ENCODE measurements at regions not wholly inside any gene's neighbourhood (a gene's known extent, or its start where the extent isn't known, plus 50 kb on each side); places are given as distances from the start of the nearest gene placed in this dataset.

DNA sequence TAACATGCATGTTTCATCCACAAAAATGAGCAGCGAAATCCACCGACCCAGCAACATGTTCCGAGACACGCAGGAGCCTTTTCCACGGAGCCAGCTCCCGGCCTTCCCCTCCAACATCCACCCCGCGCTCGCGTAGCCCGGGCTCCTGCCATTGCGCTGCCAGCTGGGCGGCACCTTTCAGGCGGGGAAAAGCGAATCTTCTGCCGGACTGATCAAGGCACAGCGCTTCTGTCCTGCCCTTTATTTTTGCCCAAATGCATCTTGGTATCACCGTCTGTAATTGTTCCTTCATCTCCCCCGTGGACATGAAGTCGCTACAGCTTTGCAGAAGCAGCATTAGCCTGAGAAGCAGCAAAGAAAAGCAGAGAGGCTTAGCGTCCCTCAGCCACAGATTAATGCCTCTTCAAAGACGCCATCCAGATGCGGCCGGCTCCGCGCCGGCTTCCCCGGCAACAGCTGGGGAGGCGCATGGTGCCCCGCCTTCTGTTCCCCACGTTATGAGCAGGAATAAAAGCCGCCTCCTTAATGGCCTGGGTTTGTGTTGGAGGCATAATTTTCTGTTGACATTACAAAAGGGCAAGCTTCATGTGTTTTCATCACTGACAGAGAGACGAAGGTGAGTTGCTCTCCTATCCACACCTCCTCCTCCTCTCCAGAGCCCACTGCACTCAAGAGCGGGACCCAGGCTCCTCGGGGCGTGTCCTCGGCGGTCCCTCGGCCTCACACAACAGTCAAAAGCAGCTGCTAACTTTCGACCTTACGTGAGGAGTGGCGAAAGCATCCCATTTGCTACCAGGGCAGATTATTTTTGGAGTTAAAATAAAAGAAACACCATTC lies 122.1 kb upstream of the SALL3 start:
- intact Hi-C loops (cut with micrococcal nuclease), result no loop called here
- Histone ChIP-seq H3K4me3 (replicated peaks in 1 of 3; ENCODE audit: low read depth in 2 of 3, low read length in 3 of 3) (no peak overlapping the region), H3K4me2 (replicated peaks; ENCODE audit: extremely low read depth, low read length, poor library complexity, severe bottlenecking) (no peak overlapping the region), H3K4me1 (ENCODE audit: control insufficient read depth in 1 of 2, insufficient read depth in 2 of 2, low read length in 2 of 2) (no peaks in the 10 kb centered on the region), H4K20me1 (ENCODE audit: insufficient read depth, low read length) (no peaks in the 10 kb centered on the region), H3K27me3 (ENCODE audit: control insufficient read depth in 2 of 2, insufficient read depth in 2 of 2, low read length in 2 of 2) (no peaks in the 10 kb centered on the region), H3K79me2 (ENCODE audit: insufficient read depth, low read length) (no peaks in the 10 kb centered on the region), H3K9ac (ENCODE audit: insufficient read depth, low read length, poor library complexity, severe bottlenecking) (no peak overlapping the region), H3K9me3 (replicated peaks in 1 of 2; ENCODE audit: control insufficient read depth in 1 of 2, insufficient read depth in 1 of 2, low read length in 2 of 2) (peaks cover 9 to 30% of the 10 kb centered on the region in 2 donors), H3K36me3 (replicated peaks in 1 of 2; ENCODE audit: control insufficient read depth in 1 of 2, insufficient read depth in 2 of 2, low read length in 2 of 2) (no peaks in the 10 kb centered on the region), H2AFZ (ENCODE audit: insufficient read depth, low read depth, low read length, poor library complexity, severe bottlenecking) (no peak overlapping the region), H3K27ac (ENCODE audit: low read depth in 1 of 2, low read length in 2 of 2) (no peak overlapping the region)
- Mint-ChIP-seq H3K4me3 (no peak overlapping the region), H3K27ac (no peak overlapping the region), H3K27me3 (ENCODE audit: low read depth in 3 of 3) (peaks cover 0 to 15% (median 3%) of the 10 kb centered on the region in 3 donors), H3K9me3 (peaks cover 0 to 43% (median 23%) of the 10 kb centered on the region in 7 donors), H3K4me1 (no peaks in the 10 kb centered on the region), H3K36me3 (no peaks in the 10 kb centered on the region)
- DNase-seq, result no peak
- 87% methylated on average over 29 of the region's 42 CpGs for WGBS (ENCODE audit: insufficient coverage)
- TF ChIP-seq, protein P1, sequence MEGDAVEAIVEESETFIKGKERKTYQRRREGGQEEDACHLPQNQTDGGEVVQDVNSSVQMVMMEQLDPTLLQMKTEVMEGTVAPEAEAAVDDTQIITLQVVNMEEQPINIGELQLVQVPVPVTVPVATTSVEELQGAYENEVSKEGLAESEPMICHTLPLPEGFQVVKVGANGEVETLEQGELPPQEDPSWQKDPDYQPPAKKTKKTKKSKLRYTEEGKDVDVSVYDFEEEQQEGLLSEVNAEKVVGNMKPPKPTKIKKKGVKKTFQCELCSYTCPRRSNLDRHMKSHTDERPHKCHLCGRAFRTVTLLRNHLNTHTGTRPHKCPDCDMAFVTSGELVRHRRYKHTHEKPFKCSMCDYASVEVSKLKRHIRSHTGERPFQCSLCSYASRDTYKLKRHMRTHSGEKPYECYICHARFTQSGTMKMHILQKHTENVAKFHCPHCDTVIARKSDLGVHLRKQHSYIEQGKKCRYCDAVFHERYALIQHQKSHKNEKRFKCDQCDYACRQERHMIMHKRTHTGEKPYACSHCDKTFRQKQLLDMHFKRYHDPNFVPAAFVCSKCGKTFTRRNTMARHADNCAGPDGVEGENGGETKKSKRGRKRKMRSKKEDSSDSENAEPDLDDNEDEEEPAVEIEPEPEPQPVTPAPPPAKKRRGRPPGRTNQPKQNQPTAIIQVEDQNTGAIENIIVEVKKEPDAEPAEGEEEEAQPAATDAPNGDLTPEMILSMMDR (IDR thresholded peaks at IDR 0.05), result no peak

DNA sequence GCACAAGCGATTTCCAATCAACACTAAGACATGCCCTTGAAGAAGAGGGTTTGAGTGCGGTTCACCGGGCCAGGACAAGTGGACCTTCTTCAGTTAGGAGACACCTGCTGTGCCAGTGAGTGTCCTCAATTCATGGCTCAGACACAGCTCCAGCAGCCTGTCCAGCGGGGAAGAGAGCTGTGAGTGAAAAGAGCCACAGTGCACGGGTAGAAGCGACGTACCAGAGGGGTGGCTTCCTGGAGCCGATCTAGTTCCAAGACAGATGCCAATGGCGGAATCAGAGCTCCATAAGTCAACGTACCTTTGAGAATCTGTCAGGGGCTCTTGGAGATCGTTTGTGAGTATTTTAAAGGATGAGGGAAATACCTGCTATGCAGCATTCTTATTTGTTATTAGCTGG lies 119.9 kb upstream of the SALL3 start:
- H3K4me3 Mint-ChIP-seq, result no peak overlapping the region

More for the DNA sequence above, 119.9 kb upstream of the SALL3 start:
- TF ChIP-seq, protein P1 (IDR thresholded peaks at IDR 0.05), result no peak
- no peaks in the 10 kb centered on the region for H3K27me3 ChIP-seq (ENCODE audit: control insufficient read depth in 2 of 2, insufficient read depth in 2 of 2, low read length in 2 of 2)
- no peaks in the 10 kb centered on the region for H4K20me1 ChIP-seq (ENCODE audit: insufficient read depth, low read length)
- Mint-ChIP-seq H3K4me1 (no peaks in the 10 kb centered on the region), H3K9me3 (peaks cover 0 to 32% (median 18%) of the 10 kb centered on the region in 7 donors), H3K27ac (no peak overlapping the region), H3K27me3 (ENCODE audit: low read depth in 3 of 3) (peaks cover 3 to 21% (median 4%) of the 10 kb centered on the region in 3 donors), H3K36me3 (no peaks in the 10 kb centered on the region)
- no peak overlapping the region for H3K4me2 ChIP-seq (replicated peaks; ENCODE audit: extremely low read depth, low read length, poor library complexity, severe bottlenecking)
- H3K9me3 ChIP-seq (replicated peaks in 1 of 2; ENCODE audit: control insufficient read depth in 1 of 2, insufficient read depth in 1 of 2, low read length in 2 of 2), result peaks cover 9 to 19% of the 10 kb centered on the region in 2 donors
- no peaks in the 10 kb centered on the region for H3K4me1 ChIP-seq (ENCODE audit: control insufficient read depth in 1 of 2, insufficient read depth in 2 of 2, low read length in 2 of 2)
- H2AFZ ChIP-seq (ENCODE audit: insufficient read depth, low read depth, low read length, poor library complexity, severe bottlenecking), result no peak overlapping the region
- no peak overlapping the region for H3K4me3 ChIP-seq (replicated peaks in 1 of 3; ENCODE audit: low read depth in 2 of 3, low read length in 3 of 3)
- no peak overlapping the region for H3K9ac ChIP-seq (ENCODE audit: insufficient read depth, low read length, poor library complexity, severe bottlenecking)
- DNase-seq, result no peak
- no peak overlapping the region for H3K27ac ChIP-seq (ENCODE audit: low read depth in 1 of 2, low read length in 2 of 2)
- intact Hi-C loops (cut with micrococcal nuclease), result no loop called here
- H3K79me2 ChIP-seq (ENCODE audit: insufficient read depth, low read length), result no peaks in the 10 kb centered on the region
- H3K36me3 ChIP-seq (replicated peaks in 1 of 2; ENCODE audit: control insufficient read depth in 1 of 2, insufficient read depth in 2 of 2, low read length in 2 of 2), result no peaks in the 10 kb centered on the region
- 86% methylated on average over 7 of the region's 11 CpGs for WGBS (ENCODE audit: insufficient coverage)
